Mesenchymal stem cell (in vitro differentiated cells and primary cell): ENCODE measurements at regions not wholly inside any gene's neighbourhood (a gene's known extent, or its start where the extent isn't known, plus 50 kb on each side); places are given as distances from the start of the nearest gene placed in this dataset.
"Not testable (repeated sequence)": the region's sequence is repeated elsewhere in the genome, so short reads cannot be mapped to it uniquely, and the experiment has no call there.

ENCODE experiments used
- DNase-seq: peaks from one replicate; pipeline ENCODE4 v3.0.0-alpha.2; 2013
- H2AFZ ChIP-seq: one replicate; pipeline ENCODE4 v1.6.1; 2013; ENCODE audit warnings: low read depth, mild to moderate bottlenecking, control low read depth, inconsistent platforms, low read length, moderate library complexity
- H2AK5ac ChIP-seq: 2 replicates; pipeline ENCODE4 v1.6.1; 2013; ENCODE audit warnings: low read length, moderate library complexity, mild to moderate bottlenecking, inconsistent platforms; ENCODE audit not compliant: severe bottlenecking
- H2BK120ac ChIP-seq: one replicate; pipeline ENCODE4 v1.6.1; 2013; ENCODE audit warnings: low read depth, mild to moderate bottlenecking, inconsistent platforms, low read length, moderate library complexity
- H2BK12ac ChIP-seq, 2 experiments: one replicate each; pipeline ENCODE4 v1.6.1; 2013; ENCODE audit warnings: inconsistent platforms in 2 of 2, low read length in 2 of 2, mild to moderate bottlenecking in 2 of 2, moderate library complexity in 2 of 2, control low read depth in 1 of 2
- H2BK15ac ChIP-seq: one replicate; pipeline ENCODE4 v1.6.1; 2013; ENCODE audit warnings: mild to moderate bottlenecking, low read depth, inconsistent platforms; ENCODE audit not compliant: poor library complexity, severe bottlenecking
- H2BK5ac ChIP-seq: 2 replicates; pipeline ENCODE4 v1.6.1; 2013; ENCODE audit warnings: low read depth, mild to moderate bottlenecking, low read length, control low read depth, inconsistent platforms; ENCODE audit not compliant: poor library complexity, severe bottlenecking
- H3K14ac ChIP-seq, 2 experiments: one replicate each; pipeline ENCODE4 v1.6.1; 2013; ENCODE audit warnings: inconsistent platforms in 2 of 2, low read length in 2 of 2, control low read depth in 1 of 2, mild to moderate bottlenecking in 1 of 2, moderate library complexity in 1 of 2
- H3K18ac ChIP-seq, 2 experiments: one replicate each; pipeline ENCODE4 v1.6.1; 2013; ENCODE audit warnings: inconsistent platforms in 2 of 2, low read length in 2 of 2, control low read depth in 1 of 2, low read depth in 1 of 2, mild to moderate bottlenecking in 1 of 2
- H3K23ac ChIP-seq, 2 experiments: one replicate each; pipeline ENCODE4 v1.6.1; 2013; ENCODE audit warnings: inconsistent platforms in 2 of 2, low read length in 2 of 2, mild to moderate bottlenecking in 2 of 2, moderate library complexity in 2 of 2, control low read depth in 1 of 2
- H3K27ac ChIP-seq: 2 replicates; pipeline ENCODE4 v1.5.1; 2013; ENCODE audit warnings: mild to moderate bottlenecking, moderate library complexity, low read length, control low read depth, inconsistent platforms; ENCODE audit not compliant: poor library complexity, severe bottlenecking
- H3K27me3 ChIP-seq, 2 experiments: 2 replicates each; pipeline versions ENCODE4 v1.6.1 to v1.7.0; 2013; ENCODE audit warnings: low read length in 2 of 2, mild to moderate bottlenecking in 2 of 2, moderate library complexity in 2 of 2, control low read depth in 1 of 2, inconsistent platforms in 1 of 2; ENCODE audit not compliant: control insufficient read depth in 1 of 2, insufficient read depth in 1 of 2
- H3K36me3 ChIP-seq, 2 experiments: 2 replicates each; pipeline versions ENCODE4 v1.6.1 to v1.7.0; 2013; ENCODE audit warnings: low read length in 2 of 2, control low read depth in 1 of 2, inconsistent platforms in 1 of 2, low read depth in 1 of 2, mild to moderate bottlenecking in 1 of 2; ENCODE audit not compliant: insufficient read depth in 2 of 2, control insufficient read depth in 1 of 2
- H3K4ac ChIP-seq, 2 experiments: one replicate each; pipeline ENCODE4 v1.6.1; 2013; ENCODE audit warnings: inconsistent platforms in 2 of 2, low read length in 2 of 2, mild to moderate bottlenecking in 2 of 2, moderate library complexity in 2 of 2, control low read depth in 1 of 2, low read depth in 1 of 2
- H3K4me1 ChIP-seq: 2 replicates; pipeline ENCODE4 v1.6.1; 2013; ENCODE audit warnings: low read depth, low read length, control low read depth; ENCODE audit not compliant: control insufficient read depth, insufficient read depth
- H3K4me2 ChIP-seq: 2 replicates; pipeline ENCODE4 v1.6.1; 2013; ENCODE audit warnings: low read length, mild to moderate bottlenecking, inconsistent platforms; ENCODE audit not compliant: poor library complexity, severe bottlenecking
- H3K4me3 ChIP-seq, 2 experiments: 2 replicates each; pipeline versions ENCODE4 v1.5.1 to v1.7.0; 2013; ENCODE audit warnings: low read length in 2 of 2, mild to moderate bottlenecking in 2 of 2, control low read depth in 1 of 2, low read depth in 1 of 2; ENCODE audit not compliant: insufficient read depth in 1 of 2
- H3K79me1 ChIP-seq: replicated peaks from 2 replicates; pipeline ENCODE4 v1.6.1; 2013; ENCODE audit warnings: mild to moderate bottlenecking, control low read depth, low read length, inconsistent platforms; ENCODE audit not compliant: poor library complexity, severe bottlenecking
- H3K9ac ChIP-seq: 2 replicates; pipeline ENCODE4 v1.7.0; 2013; ENCODE audit warnings: mild to moderate bottlenecking, low read length, moderate library complexity
- H3K9me3 ChIP-seq: 2 replicates; pipeline ENCODE4 v1.7.0; 2013; ENCODE audit warnings: mild to moderate bottlenecking, low read length; ENCODE audit not compliant: control insufficient read depth
- H4K8ac ChIP-seq: one replicate; pipeline ENCODE4 v1.6.1; 2013; ENCODE audit warnings: inconsistent platforms, mild to moderate bottlenecking, low read length, moderate library complexity
- H4K91ac ChIP-seq: one replicate; pipeline ENCODE4 v1.6.1; 2013; ENCODE audit warnings: mild to moderate bottlenecking, low read length, inconsistent platforms
- WGBS: methylation state at CpG from one replicate; pipeline ENCODE4 v1.1.7; 2013; ENCODE audit warnings: mixed read lengths; 5-methylcytosine and 5-hydroxymethylcytosine counted together

DNA sequence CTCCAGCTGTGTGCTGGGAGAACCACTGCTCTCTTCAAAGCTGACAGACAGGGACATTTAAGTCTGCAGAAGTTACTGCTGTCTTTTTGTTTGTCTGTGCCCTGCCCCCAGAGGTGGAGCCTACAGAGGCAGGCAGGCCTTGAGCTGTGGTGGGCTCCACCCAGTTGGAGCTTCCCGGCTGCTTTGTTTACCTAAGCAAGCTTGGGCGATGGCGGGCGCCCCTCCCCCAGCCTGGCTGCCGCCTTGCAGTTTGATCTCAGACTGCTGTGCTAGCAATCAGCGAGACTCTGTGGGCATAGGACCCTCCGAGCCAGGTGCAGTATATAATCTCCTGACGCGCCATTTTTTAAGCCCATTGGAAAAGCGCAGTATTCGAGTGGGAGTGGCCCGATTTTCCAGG, 119.7 kb downstream of the OSTF1 start:
- not testable (repeated sequence) for H2BK5ac ChIP-seq, H3K36me3 ChIP-seq, H3K27me3 ChIP-seq, H3K18ac ChIP-seq, DNase-seq, H3K27ac ChIP-seq, H3K4me1 ChIP-seq, H2BK15ac ChIP-seq, H2BK120ac ChIP-seq, H3K79me1 ChIP-seq, H3K9me3 ChIP-seq, H2AFZ ChIP-seq, H4K8ac ChIP-seq, H3K9ac ChIP-seq, H3K4me2 ChIP-seq, H3K23ac ChIP-seq, H2BK12ac ChIP-seq, H2AK5ac ChIP-seq, H4K91ac ChIP-seq, H3K4me3 ChIP-seq, H3K4ac ChIP-seq, H3K14ac ChIP-seq
- 89% methylated on average over 12 of the region's 12 CpGs for WGBS

DNA sequence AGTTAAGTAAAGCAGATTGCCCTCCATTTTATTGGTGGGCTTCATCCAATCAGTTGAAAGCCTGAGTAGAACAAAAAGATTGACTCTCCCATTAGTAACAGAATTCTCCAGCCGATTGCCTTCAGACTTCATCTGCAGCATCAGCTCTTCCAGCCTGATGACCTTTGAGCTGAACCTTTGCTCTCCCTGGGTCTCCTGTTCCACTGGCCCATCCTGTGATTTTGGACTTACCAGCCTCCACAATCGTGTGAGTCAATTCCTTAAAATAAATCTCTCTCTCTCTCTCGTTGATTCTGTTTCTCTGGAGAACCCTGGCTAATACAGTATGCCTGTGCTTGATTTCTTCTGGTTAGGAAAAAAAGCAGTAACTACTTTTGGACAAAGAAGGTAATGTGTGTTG, 121.9 kb downstream of the OSTF1 start:
- H3K14ac ChIP-seq, result no peak overlapping the region
- H2AK5ac ChIP-seq, result no peak overlapping the region
- H3K4me3 ChIP-seq, result no peak overlapping the region
- H2BK120ac ChIP-seq, result no peak overlapping the region
- no peaks in the 10 kb centered on the region for H3K79me1 ChIP-seq
- H3K4me1 ChIP-seq, result no peaks in the 10 kb centered on the region
- DNase-seq, result no peak
- H3K9ac ChIP-seq, result no peak overlapping the region
- WGBS, result 23% methylated on average over 3 of the region's 3 CpGs
- no peak overlapping the region for H2BK12ac ChIP-seq
- H3K18ac ChIP-seq, result no peak overlapping the region
- H4K8ac ChIP-seq, result no peak overlapping the region
- H2BK5ac ChIP-seq, result no peak overlapping the region
- H3K27me3 ChIP-seq, result no peaks in the 10 kb centered on the region
- H3K27ac ChIP-seq, result no peak overlapping the region
- H2BK15ac ChIP-seq, result no peak overlapping the region
- H3K36me3 ChIP-seq, result no peaks in the 10 kb centered on the region
- H2AFZ ChIP-seq, result no peak overlapping the region
- H3K4ac ChIP-seq, result no peak overlapping the region
- H4K91ac ChIP-seq, result no peak overlapping the region
- no peaks in the 10 kb centered on the region for H3K9me3 ChIP-seq
- no peak overlapping the region for H3K23ac ChIP-seq
- H3K4me2 ChIP-seq, result no peak overlapping the region

DNA sequence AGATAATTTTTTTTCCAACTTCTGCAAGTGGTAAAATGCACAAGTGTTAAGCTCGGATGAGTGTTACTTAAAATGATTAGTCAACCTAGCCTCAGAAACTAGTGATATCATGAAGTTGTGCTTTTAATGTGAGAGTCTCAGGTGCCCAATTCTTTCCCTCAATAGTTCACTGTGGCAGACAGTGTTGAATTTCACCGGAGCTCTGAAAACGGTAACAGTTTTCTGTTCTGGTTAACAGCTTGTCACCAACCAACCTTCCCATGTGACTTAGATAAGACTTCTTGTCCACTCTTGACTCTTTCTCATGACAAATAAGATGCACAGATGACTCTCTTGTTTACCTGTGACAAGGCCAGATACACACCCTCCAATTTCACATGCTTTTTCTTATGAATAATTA, 125.5 kb downstream of the OSTF1 start:
- Histone ChIP-seq H3K9ac (no peak overlapping the region), H2BK12ac (no peak overlapping the region)
- no peak for DNase-seq

DNA sequence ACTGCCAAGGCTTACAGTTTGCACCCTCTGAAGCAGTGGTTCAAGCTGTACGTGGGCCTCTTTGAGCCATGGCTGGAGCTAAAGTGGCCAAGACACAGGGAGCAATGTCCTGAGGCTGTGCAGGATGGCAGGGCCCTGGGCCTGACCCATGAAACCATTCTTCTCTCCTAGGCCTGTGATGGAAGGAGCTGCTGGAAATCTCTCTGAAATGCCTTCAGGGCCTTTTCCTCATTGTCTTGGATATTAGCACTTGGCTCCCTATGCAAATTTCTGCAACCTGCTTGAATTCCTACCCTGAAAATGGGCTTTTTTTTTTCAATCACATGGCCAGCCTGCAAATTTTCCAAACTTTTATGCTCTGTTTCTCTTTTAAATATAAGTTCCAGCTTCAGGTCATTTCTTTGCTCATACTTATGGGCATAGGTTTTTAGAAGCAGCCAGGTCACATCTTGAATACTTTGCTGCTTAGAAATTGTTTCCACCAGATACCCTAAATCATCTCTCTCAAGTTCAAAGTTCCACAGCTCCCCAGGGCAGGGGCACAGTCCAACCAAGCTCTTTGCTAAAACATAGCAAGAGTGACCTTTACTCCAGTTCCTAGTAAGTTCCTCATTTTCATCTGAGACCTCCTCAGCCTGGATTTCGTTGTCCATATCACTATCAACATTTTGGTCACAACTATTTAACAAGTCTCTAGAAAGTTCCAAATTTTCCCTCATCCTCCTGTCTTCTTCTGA, 138.3 kb downstream of the OSTF1 start:
- no peaks in the 10 kb centered on the region for H3K4me1 ChIP-seq
- no peak overlapping the region for H3K23ac ChIP-seq
- 36% methylated on average over 2 of the region's 2 CpGs for WGBS
- no peak overlapping the region for H2AK5ac ChIP-seq
- DNase-seq, result no peak
- no peak overlapping the region for H2BK12ac ChIP-seq
- H2AFZ ChIP-seq, result no peak overlapping the region
- no peak overlapping the region for H2BK5ac ChIP-seq
- no peaks in the 10 kb centered on the region for H3K27me3 ChIP-seq
- no peaks in the 10 kb centered on the region for H3K36me3 ChIP-seq
- no peak overlapping the region for H3K14ac ChIP-seq
- H2BK15ac ChIP-seq, result no peak overlapping the region
- no peak overlapping the region for H2BK120ac ChIP-seq
- H3K9ac ChIP-seq, result no peak overlapping the region
- H3K4ac ChIP-seq, result no peak overlapping the region
- no peak overlapping the region for H3K27ac ChIP-seq
- H4K8ac ChIP-seq, result no peak overlapping the region
- H3K79me1 ChIP-seq, result no peaks in the 10 kb centered on the region
- H4K91ac ChIP-seq, result no peak overlapping the region
- no peak overlapping the region for H3K4me2 ChIP-seq
- peaks cover 3% of the 10 kb centered on the region for H3K9me3 ChIP-seq
- H3K4me3 ChIP-seq, result no peak overlapping the region
- no peak overlapping the region for H3K18ac ChIP-seq

More for the DNA sequence above, 125.5 kb downstream of the OSTF1 start:
- Histone ChIP-seq H2AFZ (no peak overlapping the region), H3K18ac (no peak overlapping the region), H3K27ac (no peak overlapping the region), H3K4me1 (no peaks in the 10 kb centered on the region), H3K79me1 (no peaks in the 10 kb centered on the region), H2BK120ac (no peak overlapping the region), H3K9me3 (no peaks in the 10 kb centered on the region), H3K23ac (no peak overlapping the region), H2BK15ac (no peak overlapping the region), H3K36me3 (no peaks in the 10 kb centered on the region), H3K4me3 (no peak overlapping the region), H4K91ac (no peak overlapping the region), H3K14ac (no peak overlapping the region), H2AK5ac (no peak overlapping the region), H2BK5ac (no peak overlapping the region), H3K4ac (no peak overlapping the region), H3K4me2 (no peak overlapping the region), H3K27me3 (no peaks in the 10 kb centered on the region), H4K8ac (no peak overlapping the region)
- 90% methylated on average over 3 of the region's 3 CpGs for WGBS
